B cell (primary cell): ENCODE measurements at regions not wholly inside any gene's neighbourhood (a gene's known extent, or its start where the extent isn't known, plus 50 kb on each side); places are given as distances from the start of the nearest gene placed in this dataset.

Experiments used
- ATAC-seq: fragments of 200-7000 bp; cut with Tn5 transposase; one replicate; pipeline ENCODE4 v1.10.0; 2021; ENCODE audit warnings: low read depth, mild to moderate bottlenecking, moderate number of reproducible peaks, moderate library complexity
- CTCF ChIA-PET: fragments of 350-600 bp; sonication (Branson Sonifier 250); formaldehyde crosslinking; loops from one replicate; lab custom pipeline; 2021; ENCODE audit warnings: antibody characterized with exemption, inconsistent platforms; lab: Charles Lee
- POLR2A ChIA-PET: fragments of 350-600 bp; sonication (Branson Sonifier 250); formaldehyde crosslinking; loops from one replicate; lab custom pipeline; 2021; ENCODE audit warnings: antibody characterized with exemption; lab: Charles Lee
- DNase-seq: peaks from one replicate; pipeline ENCODE4 v3.0.0; 2013
- H2AFZ ChIP-seq: 2 replicates; pipeline ENCODE4 v1.6.1; 2012; ENCODE audit warnings: mild to moderate bottlenecking, low read depth, low read length; ENCODE audit not compliant: insufficient read depth, poor library complexity, severe bottlenecking
- H3K27ac ChIP-seq, 2 donors: 1 replicate in 1 of 2; 2 replicates in 1 of 2; pipeline ENCODE4 v1.5.1; 2012 to 2013; ENCODE audit warnings: low read length in 2 of 2, mild to moderate bottlenecking in 2 of 2, moderate library complexity in 1 of 2
- H3K27me3 ChIP-seq, 4 experiments: fragments of 200-600 bp in 1 of 4; sonication (generic) in 1 of 4; replicated peaks in 1 of 4; 1 replicate in 2 of 4; 2 replicates in 2 of 4; pipeline versions ENCODE4 v1.6.1 to v1.7.0; 2013 to 2016; ENCODE audit warnings: low read length in 3 of 4, mild to moderate bottlenecking in 2 of 4, mixed read lengths in 1 of 4, moderate library complexity in 1 of 4; ENCODE audit not compliant: insufficient read depth in 4 of 4, control insufficient read depth in 3 of 4; ENCODE audit errors: control extremely low read depth in 1 of 4
- H3K36me3 ChIP-seq, 2 experiments: replicated peaks in 1 of 2; 1 replicate in 1 of 2; 2 replicates in 1 of 2; pipeline versions ENCODE4 v1.6.1 to v1.7.1; 2013; ENCODE audit warnings: low read length in 1 of 2; ENCODE audit not compliant: insufficient read depth in 2 of 2, control insufficient read depth in 1 of 2; ENCODE audit errors: control extremely low read depth in 1 of 2, extremely low read depth in 1 of 2
- H3K4me1 ChIP-seq, 2 donors: fragments of 200-600 bp in 1 of 2; sonication (generic) in 1 of 2; 1 replicate in 1 of 2; 2 replicates in 1 of 2; pipeline versions ENCODE4 v1.5.1 to v1.6.1; 2013 to 2017; ENCODE audit warnings: low read length in 2 of 2; ENCODE audit not compliant: control insufficient read depth in 2 of 2, insufficient read depth in 2 of 2
- H3K4me2 ChIP-seq: replicated peaks from 2 replicates; pipeline ENCODE3; 2012; ENCODE audit warnings: mild to moderate bottlenecking, low read depth, low read length; ENCODE audit not compliant: poor library complexity, severe bottlenecking
- H3K4me3 ChIP-seq, 5 experiments: fragments of 200-600 bp in 1 of 5; sonication (generic) in 1 of 5; 1 replicate in 3 of 5; 2 replicates in 2 of 5; pipeline versions ENCODE4 v1.5.1 to v1.7.0; 2011 to 2016; ENCODE audit warnings: low read length in 4 of 5, mild to moderate bottlenecking in 4 of 5, low read depth in 2 of 5, control low read depth in 1 of 5, moderate library complexity in 1 of 5; ENCODE audit not compliant: insufficient read depth in 1 of 5; ENCODE audit errors: control extremely low read depth in 1 of 5, extremely low read depth in 1 of 5
- H3K79me2 ChIP-seq: fragments of 200-600 bp; sonication (generic); one replicate; pipeline ENCODE4 v1.6.0; 2016; ENCODE audit warnings: low read length; ENCODE audit not compliant: control insufficient read depth, insufficient read depth
- H3K9ac ChIP-seq: fragments of 200-600 bp; sonication (generic); 2 replicates; pipeline ENCODE4 v1.6.1; 2017; ENCODE audit warnings: mild to moderate bottlenecking, low read length, moderate library complexity
- H3K9me3 ChIP-seq, 3 donors: one replicate each; pipeline versions ENCODE4 v1.6.1 to v1.7.1; 2013; ENCODE audit warnings: low read length in 2 of 3; ENCODE audit not compliant: control insufficient read depth in 2 of 3, insufficient read depth in 1 of 3; ENCODE audit errors: control extremely low read depth in 1 of 3
- H4K20me1 ChIP-seq: 2 replicates; pipeline ENCODE4 v1.6.0; 2012; ENCODE audit warnings: mild to moderate bottlenecking, low read length; ENCODE audit not compliant: insufficient read depth, control insufficient read depth, poor library complexity, severe bottlenecking
- H3K27ac Mint-ChIP-seq: one replicate; pipeline ENCODE4 v1.8.0; 2021; ENCODE audit warnings: mixed read lengths
- H3K27me3 Mint-ChIP-seq: one replicate; pipeline ENCODE4 v1.8.0; 2021; ENCODE audit warnings: mixed read lengths
- H3K4me1 Mint-ChIP-seq: one replicate; pipeline ENCODE4 v1.8.0; 2021; ENCODE audit warnings: mixed read lengths
- H3K4me3 Mint-ChIP-seq: one replicate; pipeline ENCODE4 v1.8.0; 2021; ENCODE audit warnings: mixed read lengths
- H3K9me3 Mint-ChIP-seq: one replicate; pipeline ENCODE4 v1.8.0; 2022; ENCODE audit warnings: mixed read lengths; ENCODE audit not compliant: insufficient read depth
- CTCF ChIP-seq: fragments of 200-600 bp; IDR thresholded peaks from one replicate; pipeline ENCODE4 v1.8.0; 2022; ENCODE audit warnings: antibody characterized with exemption, mild to moderate bottlenecking
- EZH2 ChIP-seq: IDR thresholded peaks from 2 replicates; pipeline ENCODE4 v1.6.1; 2012; ENCODE audit warnings: borderline replicate concordance, low read depth, mild to moderate bottlenecking, moderate library complexity, low read length; ENCODE audit not compliant: insufficient read depth, poor library complexity, severe bottlenecking
- WGBS: methylation state at CpG from one replicate; pipeline ENCODE4 v1.1.5; 2013; ENCODE audit warnings: missing lambda C conversion rate; ENCODE audit not compliant: insufficient coverage; 5-methylcytosine and 5-hydroxymethylcytosine counted together
- intact Hi-C: fragments of 100-400 bp; cut with micrococcal nuclease; formaldehyde crosslinking; loops from one replicate; pipeline ENCODE4 v1.10.0; 2022

- no CpG with 5 or more reads among the region's 4 CpGs for WGBS
- no peak overlapping the region for H3K9ac ChIP-seq
- peaks cover 0 to 9% (median 0%) of the 10 kb centered on the region in 3 donors for H3K9me3 ChIP-seq
- no peaks in the 10 kb centered on the region for H4K20me1 ChIP-seq
- H3K27ac ChIP-seq: no peak overlapping the region
- intact Hi-C loops: no loop called here
- no peaks in the 10 kb centered on the region for H3K36me3 ChIP-seq
- DNase-seq (no peak), ATAC-seq (no peak)
- ChIA-PET CTCF (no interaction called here), POLR2A (no interaction called here)
- H3K27me3 Mint-ChIP-seq: no peaks in the 10 kb centered on the region
- no peak overlapping the region for H3K4me2 ChIP-seq
- no peak overlapping the region for H3K4me3 Mint-ChIP-seq
- H3K4me1 ChIP-seq: no peaks in the 10 kb centered on the region
- H3K4me1 Mint-ChIP-seq: no peaks in the 10 kb centered on the region
- no peak overlapping the region for H2AFZ ChIP-seq
- TF ChIP-seq EZH2 (no peak), CTCF (no peak)
- no peaks in the 10 kb centered on the region for H3K27me3 ChIP-seq
- H3K27ac Mint-ChIP-seq: no peak overlapping the region
- H3K9me3 Mint-ChIP-seq: peaks cover 11% of the 10 kb centered on the region
- no peak overlapping the region for H3K4me3 ChIP-seq
- no peaks in the 10 kb centered on the region for H3K79me2 ChIP-seq
Observed at GRCh38 chr14:97960436-97960835, 1163.3 kb downstream of the VRK1 start.

- no peak for ATAC-seq
Observed at GRCh38 chr14:97970222-97970621, 1173.0 kb downstream of the VRK1 start.

More at GRCh38 chr14:97970222-97970621, 1173.0 kb downstream of the VRK1 start:
- no peaks in the 10 kb centered on the region for H3K4me1 Mint-ChIP-seq
- no CpG with 5 or more reads among the region's 1 CpG for WGBS
- H3K27me3 Mint-ChIP-seq: no peaks in the 10 kb centered on the region
- H3K27ac Mint-ChIP-seq: no peak overlapping the region
- ChIA-PET CTCF (no interaction called here), POLR2A (no interaction called here)
- Histone ChIP-seq H3K4me2 (no peak overlapping the region), H3K4me1 (no peaks in the 10 kb centered on the region), H3K4me3 (no peak overlapping the region), H3K9ac (no peak overlapping the region), H3K79me2 (no peaks in the 10 kb centered on the region), H3K27ac (no peak overlapping the region), H3K27me3 (no peaks in the 10 kb centered on the region), H2AFZ (no peak overlapping the region), H3K9me3 (peaks cover 0 to 6% (median 2%) of the 10 kb centered on the region in 3 donors), H3K36me3 (no peaks in the 10 kb centered on the region), H4K20me1 (no peaks in the 10 kb centered on the region)
- no peak overlapping the region for H3K4me3 Mint-ChIP-seq
- TF ChIP-seq EZH2 (no peak), CTCF (no peak)
- intact Hi-C loops: no loop called here
- H3K9me3 Mint-ChIP-seq: no peaks in the 10 kb centered on the region
- DNase-seq: no peak
